ENCODE measurements at regions not wholly inside any gene's neighbourhood (a gene's known extent, or its start where the extent isn't known, plus 50 kb on each side); places are given as distances from the start of the nearest gene placed in this dataset.

DNA sequence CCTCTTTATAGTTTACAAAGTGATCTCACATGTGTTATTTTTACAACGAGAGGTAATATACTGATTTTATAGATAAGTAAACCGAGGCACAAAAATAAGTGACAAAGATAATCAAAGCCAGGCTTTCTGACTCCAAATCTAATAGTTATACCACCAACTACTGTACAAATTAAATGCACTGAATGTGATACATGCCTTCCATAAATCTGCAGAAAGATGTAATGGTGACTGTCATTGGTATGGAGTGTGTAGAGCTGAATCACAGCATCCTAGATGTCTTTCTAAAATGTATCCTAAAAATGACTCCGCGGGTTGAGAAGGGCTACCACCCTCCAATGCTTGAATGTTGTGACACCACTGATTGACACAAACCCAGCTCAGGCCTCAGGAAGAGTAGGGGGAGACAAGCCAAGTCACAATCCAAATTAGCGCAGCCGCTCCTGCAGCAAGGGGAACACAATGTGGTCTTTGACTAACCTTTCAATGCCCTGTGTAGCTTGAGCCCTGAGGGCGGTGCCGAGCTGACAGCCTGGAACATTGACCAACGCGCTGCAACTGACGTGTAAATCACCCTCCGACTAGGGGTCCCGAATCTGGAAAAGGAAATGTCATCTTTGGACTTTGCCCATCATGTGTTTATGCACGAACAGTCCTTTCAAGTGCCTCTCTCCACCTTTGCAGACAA lies 136.8 kb downstream of the OLIG3 start:
- TF ChIP-seq POLR2AphosphoS5 (IDR thresholded peaks at IDR 0.05; ENCODE audit: borderline replicate concordance, low read depth, low read length) (no peak), EZH2 (IDR thresholded peaks at IDR 0.05) (no peak)
